NCI-H1694 (cell line): ENCODE measurements at regions not wholly inside any gene's neighbourhood (a gene's known extent, or its start where the extent isn't known, plus 50 kb on each side); places are given as distances from the start of the nearest gene placed in this dataset.

Experiments used
- DNase-seq: peaks from one replicate; lab custom pipeline; 2025; lab: John Stamatoyannopoulos, UW

DNA sequence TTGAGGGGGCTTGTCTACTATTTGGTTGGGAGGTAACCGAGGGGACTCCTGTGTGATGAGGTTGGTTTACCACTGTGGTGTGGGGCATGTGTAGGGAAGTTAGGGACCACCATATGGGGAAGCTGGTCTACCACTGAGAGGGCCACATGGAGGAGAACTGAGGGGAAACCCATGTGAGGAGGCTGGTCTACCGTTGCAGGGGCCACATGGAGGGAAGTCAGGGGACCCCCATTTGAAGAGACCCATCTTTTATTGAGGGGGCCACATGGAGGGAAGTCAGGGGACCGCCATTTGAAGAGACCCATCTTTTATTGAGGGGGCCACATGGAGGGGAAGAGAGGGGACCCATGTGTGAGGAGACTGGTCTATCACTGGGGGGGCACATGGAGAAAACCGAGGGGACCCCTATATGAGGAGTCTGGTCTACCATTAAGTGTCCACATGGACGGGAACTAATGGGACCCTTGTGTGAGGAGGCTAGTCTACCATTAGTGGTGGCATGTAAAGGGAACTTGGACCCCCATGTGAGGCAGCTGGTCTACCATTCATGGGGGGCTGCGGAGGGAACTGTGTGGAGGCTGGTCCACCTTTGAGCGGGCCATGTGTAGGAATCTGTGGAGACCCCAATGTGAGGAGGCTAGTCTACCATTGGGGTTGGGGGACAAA lies 165.5 kb downstream of the FBLN2 start:
- DNase-seq, result no peak

DNA sequence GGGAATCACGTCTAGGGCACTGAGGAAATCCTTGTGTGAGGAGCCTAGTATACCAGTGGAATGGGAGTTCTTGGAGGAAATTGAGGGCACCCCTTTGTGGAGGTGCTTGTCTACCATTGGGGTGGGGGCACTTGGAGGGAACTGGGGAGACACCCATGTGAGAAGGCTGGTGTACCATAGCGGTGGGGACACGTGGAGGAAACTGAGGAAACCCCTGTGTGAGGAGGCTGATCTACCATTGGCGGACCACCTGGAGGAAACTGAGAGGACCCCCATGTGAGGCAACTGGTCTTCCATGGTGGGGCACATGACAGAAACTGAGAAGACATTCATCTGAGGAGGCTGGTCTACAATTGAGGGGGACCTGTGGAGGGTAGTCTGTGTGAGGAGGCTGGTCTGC lies 164.5 kb downstream of the FBLN2 start:
- no peak for DNase-seq

DNA sequence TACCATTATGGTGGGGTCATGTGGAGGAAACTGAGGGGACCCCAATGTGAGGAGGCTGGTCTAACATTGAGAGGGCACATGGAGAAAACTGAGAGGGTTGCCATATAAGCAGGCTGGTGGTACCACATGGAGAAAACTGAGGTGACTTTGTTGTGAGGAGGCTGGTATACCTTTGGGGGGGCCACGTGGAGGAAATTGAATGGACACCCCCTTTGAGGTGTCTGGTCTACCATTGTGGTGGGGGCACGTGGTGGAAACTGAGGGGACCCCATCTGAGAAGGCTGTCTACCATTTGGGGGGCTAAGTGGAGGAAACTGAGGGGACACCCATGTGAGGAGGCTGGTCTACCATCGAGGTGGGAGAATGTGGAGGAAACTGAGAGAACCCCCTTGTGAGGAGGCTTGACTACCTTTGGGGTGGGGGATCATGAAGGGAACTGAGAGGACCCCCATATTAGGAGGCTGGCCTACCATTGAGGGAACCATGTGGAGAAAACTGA lies 163.8 kb downstream of the FBLN2 start:
- no peak for DNase-seq

DNA sequence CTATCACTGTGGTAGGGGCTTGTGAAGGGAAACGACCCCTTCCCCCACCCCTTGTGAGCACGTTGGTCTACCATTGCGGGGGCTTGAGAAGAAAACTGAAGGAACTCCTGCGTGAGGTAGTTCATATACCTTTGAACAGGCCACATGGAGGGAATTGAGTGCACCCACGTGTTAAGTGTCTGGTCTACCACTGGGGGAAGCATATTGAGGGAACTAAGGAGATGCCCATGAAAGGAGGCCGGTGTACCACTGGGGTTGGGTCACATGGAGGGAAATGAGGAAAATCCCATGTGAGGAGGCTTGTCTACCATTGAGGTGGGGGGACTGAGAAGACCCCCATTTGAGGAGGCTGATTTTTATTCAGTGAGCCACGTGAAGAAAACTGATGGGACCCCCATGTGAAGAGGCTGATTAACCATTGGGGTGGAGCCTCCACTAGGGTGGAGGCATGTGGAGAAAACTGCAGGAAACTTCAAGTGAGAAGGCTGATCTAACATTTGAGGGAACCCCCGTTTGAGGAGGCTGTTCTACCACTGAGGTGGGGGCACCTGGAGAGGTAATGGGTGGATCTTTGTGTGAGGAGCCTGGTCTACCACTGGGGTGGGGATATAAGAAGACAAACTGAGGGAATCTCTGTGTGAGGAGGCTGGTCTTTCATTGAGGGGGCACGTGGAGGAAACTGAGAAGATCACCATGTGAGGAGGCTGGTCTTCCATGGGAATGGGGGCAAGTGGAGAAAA lies 163.2 kb downstream of the FBLN2 start:
- DNase-seq, result no peak

DNA sequence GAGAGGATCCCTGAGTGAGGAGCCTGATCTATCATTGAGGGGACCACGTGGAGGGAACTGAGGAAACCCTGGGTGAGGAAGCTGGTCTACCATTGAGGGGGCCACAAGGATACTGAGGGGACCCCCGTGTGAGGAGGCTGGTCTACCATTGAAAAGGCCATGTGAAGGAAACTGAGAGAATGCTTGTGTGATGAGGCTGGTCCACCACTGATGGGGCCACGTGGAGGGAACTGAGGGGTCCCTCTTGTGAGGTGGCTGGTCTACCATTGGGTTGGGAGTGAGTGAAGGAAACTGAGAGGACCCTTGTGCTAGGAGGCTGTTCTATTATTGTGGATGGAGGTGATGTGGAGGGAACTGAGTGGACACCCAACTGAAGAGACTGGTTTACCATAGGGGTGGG lies 161.3 kb downstream of the FBLN2 start:
- no peak for DNase-seq

DNA sequence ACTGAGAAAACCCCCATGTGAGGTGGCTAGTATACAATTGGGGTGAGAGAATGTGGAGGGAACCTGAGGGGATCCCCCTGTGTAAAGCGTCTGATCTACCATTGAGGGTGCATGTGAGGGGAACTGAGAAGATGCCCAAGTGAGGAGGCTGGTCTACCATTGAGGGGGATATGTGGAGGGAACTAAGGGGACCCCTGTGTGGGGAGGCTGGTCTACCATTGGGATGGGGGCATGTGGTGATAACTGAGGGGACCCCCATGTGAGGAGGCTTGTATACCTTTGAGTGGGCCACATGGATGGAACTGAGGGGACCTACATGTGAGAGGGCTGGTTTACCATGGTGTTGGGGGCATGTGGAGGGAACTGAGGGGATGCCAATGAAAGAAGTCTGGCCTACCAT lies 160.8 kb downstream of the FBLN2 start:
- no peak for DNase-seq

DNA sequence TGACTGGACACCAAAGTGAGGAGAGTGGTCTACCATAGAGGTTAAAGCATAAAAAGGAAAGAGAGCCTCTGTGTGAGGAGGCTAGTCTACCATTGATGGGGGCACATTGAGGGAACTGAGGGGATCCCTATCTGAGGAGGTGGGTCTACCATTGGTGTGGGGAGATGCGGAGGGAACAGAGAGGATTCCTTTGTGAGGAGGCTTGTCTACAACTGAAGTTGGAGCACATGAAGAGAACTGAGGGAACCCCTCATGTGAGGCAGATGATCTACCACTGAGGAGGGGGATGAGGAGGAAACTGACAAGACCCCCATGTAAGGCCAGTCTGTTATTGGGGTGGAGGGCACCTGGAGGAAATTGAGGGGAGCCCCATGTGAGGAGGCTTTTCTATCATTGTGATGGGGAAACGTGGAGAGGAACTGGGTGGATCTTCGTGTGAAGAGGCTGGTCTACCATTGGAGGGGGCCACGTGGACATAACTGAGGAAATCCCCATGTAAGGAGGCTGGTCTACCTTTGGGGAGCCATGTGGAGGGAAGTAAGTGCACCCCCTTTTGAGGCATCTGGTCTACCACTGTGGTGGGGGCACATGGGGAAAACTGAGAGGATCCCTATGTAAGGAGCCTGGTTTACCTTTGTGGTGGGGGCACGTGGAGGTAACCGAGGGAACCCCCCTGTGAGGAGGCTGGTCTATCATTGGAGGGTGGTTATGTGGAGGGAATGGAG lies 160.1 kb downstream of the FBLN2 start:
- no peak for DNase-seq

DNA sequence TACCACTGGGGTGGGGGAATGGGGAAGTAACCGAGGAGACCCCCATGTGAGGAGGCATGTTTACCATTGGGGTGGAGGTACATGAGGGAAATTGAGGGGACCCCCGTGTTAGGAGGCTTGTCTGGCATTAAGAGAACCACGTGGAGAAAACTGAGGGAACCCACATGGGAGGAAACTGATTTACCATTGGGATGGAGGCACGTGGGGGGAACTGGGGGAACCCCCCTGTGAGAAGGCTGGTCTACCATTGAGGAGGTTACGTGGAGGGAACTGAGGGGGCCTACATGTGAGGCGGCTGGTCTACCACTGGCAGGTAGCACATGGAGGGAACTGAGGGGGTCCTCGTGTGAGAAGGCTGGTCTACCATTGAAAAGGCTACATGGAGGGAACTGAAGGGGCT lies 159.4 kb downstream of the FBLN2 start:
- no peak for DNase-seq

DNA sequence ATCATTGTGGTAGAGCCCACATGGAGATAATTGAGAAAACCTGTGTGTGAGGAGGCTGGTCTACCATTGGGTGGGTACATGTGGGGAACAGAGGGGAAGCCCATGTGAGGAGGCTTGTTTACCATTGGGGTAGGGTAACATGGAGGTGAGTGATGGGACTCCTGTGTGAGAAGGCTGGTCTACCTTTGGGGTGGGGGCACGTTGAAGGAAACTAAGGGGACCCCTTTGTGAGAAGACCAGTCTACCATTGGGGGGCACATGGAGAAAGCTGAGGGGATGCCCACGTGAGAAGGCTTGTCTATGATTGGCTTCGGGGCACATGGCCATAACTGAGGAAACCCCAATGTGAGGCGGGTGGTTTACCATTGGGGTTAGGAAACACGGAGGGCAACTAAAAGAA lies 158.5 kb downstream of the FBLN2 start:
- no peak for DNase-seq

DNA sequence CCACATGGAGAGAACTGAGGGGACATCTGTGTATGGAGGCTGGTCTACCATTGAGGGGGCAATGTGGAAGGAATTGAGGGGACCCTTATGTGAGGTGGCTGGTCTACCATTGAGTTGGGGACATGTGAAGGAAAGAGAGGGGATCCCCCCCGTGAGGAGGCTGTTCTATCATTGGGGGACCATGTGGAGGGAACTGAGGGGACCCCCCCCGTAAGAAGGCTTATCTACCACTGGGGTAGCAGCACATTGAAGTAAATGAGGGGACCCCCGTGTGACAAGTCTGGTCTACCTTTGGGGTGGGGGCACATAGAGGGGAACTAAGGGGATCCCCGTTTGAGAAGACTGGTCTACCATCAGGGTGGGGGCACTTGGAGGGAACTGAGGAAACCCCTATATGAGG lies 158.0 kb downstream of the FBLN2 start:
- no peak for DNase-seq

DNA sequence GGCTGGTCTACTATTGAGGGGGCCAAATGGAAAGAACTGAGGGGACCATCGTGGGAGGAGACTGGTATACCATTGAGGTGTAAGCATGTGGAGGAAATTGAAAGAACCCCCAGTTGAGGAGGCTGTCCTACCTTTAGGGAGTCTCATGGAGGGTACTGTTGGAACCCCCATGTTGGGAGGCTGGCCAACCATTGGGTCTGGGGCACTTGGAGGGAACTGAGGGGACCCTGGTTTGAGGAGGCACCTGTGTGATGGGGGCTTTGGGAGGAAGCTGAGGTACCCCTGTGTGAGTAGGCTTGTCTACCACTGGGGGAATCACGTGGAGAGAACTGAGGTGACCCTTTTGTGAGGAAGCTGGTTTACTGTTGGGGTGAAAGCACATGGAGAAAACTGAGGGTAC lies 157.5 kb downstream of the FBLN2 start:
- no peak for DNase-seq

DNA sequence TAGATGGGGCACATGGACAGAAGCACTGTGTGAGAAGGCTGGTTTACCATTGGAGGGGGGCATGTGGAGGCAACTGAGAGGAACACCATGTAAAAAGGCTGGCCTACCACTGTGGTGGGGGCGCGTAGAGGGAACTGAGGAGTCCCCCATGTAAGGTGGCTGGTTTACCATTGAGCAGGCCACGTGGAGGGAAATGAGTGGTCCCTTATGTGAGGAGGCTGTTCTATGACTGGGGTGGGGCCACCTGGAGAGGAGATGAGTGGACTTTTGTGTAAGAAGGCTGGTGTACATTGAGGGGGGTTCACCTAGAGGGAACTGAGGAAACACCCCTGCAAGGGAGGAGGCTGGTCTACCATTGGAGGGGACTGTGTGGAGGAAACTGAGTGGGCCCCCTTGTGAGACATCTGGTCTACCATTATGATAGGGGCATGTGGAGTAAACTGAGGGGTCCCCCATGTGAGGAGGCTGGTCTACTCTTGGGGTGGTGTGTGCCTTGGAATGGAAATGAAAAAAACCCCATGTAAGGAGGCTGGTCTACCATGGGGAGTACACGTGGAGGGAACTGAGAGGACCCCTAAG lies 156.9 kb downstream of the FBLN2 start:
- DNase-seq, result no peak

DNA sequence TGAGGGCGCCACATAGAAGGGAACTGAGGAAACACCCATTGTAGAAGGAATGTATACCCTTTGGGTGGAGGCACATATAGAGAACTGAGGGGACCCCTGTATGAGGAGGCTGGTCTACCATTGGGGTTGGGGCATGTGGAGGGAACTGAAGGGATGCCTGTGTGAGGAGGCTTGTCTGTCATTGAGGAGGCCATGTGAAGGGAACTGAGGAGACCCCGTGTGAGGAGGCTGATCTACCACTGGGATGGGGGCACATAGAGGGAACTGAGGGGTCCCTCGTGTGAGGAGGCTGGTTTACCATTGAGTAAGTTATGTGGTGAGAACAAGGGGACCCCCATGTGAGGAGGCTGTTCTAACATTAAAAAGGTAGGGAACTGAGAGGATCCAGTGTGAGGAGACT lies 156.1 kb downstream of the FBLN2 start:
- DNase-seq, result no peak

DNA sequence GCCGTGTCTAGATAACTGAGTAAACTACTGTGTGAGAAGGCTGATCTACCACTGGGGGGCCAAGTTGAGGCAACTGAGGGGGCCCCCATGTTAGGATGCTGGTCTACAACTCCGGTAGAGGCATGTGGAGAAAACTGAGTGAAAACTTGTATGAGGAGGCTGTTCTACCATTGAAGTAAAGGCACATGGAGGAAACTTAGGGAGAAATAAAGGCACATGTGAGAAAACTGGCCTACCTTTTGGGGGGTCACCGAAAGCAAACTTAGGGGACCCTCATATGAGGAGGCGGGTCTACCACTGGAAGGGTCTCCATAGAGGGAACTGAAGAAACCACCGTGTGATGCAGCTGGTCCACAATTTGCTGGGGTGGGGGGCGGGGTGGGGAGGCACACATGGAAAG lies 155.2 kb downstream of the FBLN2 start:
- DNase-seq, result no peak

DNA sequence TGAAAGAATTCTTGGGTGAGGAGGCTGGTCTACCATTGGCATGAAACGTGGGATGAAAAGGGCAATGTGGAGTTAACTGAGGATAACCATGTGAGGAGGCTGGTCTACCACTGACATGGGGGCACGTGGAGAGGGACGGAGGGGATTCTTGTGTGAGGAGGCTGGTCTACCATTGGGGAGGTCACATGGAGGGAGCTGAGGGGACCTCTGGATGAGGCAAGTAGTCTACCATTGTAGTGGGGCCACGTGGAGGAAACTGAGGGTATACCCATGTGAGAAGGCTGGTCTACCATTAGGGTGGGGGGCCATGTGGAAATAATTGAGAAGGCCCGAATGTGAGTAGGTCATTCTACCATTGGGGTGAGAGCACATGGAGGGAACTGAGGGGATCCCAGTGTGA lies 154.1 kb downstream of the FBLN2 start:
- no peak for DNase-seq

DNA sequence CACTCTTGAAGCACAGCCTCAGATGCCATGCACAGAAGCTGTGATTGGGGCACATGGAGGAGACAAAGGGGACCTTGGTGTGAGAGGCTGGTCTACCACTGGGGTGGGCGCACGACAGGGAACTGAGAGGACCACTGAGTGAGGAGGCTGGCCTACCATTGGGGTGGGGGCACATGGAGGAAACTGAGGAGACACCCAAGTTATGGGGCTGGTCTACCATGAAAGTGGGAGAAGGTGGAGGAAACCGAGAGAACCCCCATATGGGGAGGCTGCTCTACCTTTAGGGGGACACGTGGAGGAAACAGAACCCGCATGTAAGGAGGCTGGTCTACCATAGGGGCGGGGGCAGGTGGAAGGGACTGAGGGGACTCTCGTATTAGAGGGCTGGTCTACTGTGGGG lies 153.4 kb downstream of the FBLN2 start:
- DNase-seq, result no peak

DNA sequence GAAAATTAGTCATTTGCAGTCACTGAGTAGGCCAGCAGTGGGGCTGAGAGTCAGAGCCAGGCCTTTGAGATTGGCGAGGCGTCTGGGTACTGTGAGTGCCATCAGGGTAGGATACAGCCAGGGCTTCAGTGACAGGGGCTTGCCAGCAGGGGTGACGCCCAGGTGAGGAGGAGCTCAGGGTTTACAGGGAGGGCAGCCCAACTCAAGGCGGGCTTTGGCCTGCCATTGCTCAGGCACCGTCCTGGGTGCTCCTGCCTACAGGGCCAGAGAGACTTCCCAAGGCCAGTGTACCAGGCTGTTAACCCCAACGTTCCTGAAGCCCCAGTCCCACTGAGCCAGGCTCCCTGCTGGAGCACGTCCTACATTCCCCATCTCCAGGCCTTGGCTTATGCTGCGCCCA lies 152.0 kb downstream of the FBLN2 start:
- DNase-seq, result no peak

DNA sequence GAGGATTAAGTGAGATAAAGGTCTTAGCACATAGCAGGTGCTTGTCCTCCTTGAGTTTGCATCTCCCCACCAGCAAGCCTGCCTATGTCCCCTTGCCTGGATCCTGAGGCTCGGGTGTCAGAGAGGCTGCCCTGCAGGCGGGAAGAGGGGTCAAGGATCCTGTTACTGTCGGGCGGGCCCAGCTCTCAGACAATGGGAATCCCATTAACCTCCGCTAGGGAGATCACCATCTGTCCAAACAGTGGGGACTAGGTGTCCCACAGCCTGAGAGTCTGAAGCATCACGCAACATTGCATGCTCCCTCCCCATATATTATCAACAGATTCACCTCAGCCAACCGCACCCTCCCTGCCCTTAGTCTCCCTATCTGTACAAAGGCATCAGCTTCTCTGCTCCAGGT lies 151.4 kb downstream of the FBLN2 start:
- DNase-seq, result no peak

DNA sequence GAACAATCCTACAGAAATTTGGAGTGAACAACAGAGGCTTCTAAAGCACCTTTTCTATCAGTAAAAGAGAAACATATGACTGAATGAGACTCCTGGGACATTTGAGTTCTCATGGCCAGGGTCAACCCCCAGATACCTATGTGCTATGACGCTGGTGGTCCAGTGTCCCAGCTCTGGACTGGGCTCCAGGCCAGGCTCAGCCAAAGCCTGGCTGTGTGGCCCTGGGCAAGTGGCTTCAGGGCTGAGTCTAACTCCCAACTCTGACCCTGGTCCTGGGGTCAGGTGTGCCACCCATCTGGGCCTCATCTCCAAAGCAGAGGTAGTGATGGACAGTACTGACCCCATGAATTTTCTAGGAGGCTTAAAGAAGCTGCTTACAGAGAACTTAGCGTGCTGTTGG lies 147.8 kb downstream of the FBLN2 start:
- no peak for DNase-seq

DNA sequence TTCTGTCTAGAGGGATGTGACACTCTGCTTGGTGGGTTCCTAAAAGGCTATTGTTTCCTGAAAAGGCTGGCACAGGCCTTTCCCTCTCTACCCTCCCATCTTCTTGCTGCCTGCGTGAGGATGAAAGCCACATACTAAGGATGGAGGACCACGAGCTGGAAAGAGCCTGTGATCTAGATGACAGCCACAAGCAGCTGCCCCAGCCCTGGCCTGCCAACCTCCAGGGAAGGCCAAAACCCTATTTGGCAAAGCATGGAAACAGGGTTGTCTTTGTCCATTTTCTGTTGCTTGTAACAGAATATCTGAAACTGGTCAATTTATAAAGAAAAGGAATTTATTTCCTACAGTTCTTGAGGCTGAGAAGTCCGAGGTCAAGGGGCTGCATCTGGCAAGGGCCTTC lies 144.5 kb downstream of the FBLN2 start:
- DNase-seq, result no peak

DNA sequence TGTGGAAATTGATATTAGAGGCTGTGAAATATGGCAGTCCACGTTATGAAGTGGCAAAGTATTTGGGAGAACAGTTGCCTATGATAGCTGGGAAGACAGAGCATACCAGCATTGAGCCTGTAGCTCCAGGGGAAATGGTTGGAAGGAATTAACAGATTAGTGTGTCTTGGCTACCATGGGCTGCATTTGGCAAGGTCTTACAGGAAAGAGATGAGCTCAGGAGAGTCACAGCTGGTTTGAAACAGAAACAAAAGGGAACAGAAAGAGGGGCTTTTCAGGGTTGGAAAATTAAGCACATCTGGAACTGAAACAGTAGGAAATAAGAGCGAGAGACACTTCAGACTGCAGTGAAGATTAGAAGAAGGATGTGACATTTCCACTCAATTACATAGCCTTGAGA lies 141.7 kb downstream of the FBLN2 start:
- no peak for DNase-seq

DNA sequence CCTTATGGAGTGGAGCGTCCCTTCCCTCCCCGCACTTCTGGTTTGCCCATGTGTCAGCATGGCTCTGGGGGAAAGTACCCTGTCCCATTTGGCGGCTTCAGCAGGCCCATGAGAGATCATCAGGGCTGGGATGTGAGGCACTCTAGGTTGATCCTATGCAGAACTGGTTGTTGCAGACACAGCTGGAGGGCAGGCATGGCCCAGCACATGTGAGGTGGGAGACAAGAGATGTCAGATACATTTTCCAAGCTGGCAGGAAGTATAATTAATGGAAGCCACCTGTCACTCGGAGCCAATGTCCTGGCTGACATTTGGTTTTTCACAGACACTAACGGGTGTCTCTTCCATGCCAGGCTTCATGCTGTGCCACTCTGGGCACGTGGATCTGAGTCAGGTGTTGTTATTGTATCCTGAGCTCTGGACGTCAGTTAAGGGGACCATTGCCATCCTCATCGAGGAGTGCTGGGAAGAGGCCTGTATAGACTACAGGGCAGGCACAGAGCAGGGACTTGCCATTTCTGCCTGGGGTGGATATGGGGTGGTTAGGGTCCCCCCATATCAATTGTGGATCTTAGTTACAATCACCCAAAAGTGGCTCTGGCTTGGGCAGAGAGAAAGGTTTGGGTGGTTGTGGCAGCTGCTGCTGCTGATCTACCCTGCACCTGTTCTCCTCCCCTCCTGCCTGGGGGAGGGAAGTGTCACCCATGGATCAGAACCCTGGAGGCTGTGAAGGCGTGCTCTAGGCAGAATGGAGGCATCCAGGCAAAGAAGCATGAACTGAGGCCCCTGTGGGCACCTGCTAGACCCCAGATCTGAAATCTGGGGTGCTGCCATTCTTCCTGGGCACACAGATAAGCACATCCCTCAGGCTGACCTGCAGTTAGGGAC lies 140.7 kb downstream of the FBLN2 start:
- DNase-seq, result no peak
